ENCODE measurements at regions not wholly inside any gene's neighbourhood (a gene's known extent, or its start where the extent isn't known, plus 50 kb on each side); places are given as distances from the start of the nearest gene placed in this dataset.

- TF ChIP-seq MAX (IDR thresholded peaks at IDR 0.05) (no peak), CTCF (IDR thresholded peaks at IDR 0.05; ENCODE audit: low read depth, low read length, missing input control) (no peak), TAF1 (conservative IDR thresholded peaks at IDR 0.05) (no peak), EGR1 (IDR thresholded peaks at IDR 0.05; ENCODE audit: low read depth in 2 of 2) (no peak), YY1 (IDR thresholded peaks at IDR 0.05) (no peak), REST (IDR thresholded peaks at IDR 0.05) (no peak), NR2F2 (IDR thresholded peaks at IDR 0.05) (no peak), RAD21 (IDR thresholded peaks at IDR 0.05) (no peak), JUND (IDR thresholded peaks at IDR 0.05) (no peak), HNF4G (IDR thresholded peaks at IDR 0.05) (no peak), FOXA1 (IDR thresholded peaks at IDR 0.05) (no peak), RXRA (IDR thresholded peaks at IDR 0.05) (no peak), ZBTB33 (IDR thresholded peaks at IDR 0.05) (no peak), GABPA (IDR thresholded peaks at IDR 0.05 in 1 of 2, conservative IDR thresholded peaks at IDR 0.05 in 1 of 2) (no peak)
Observed at GRCh38 chrX:155757046-155757759, 123.9 kb upstream of the VAMP7 start.

All from liver (tissue), 3 donors.